ENCODE measurements at regions not wholly inside any gene's neighbourhood (a gene's known extent, or its start where the extent isn't known, plus 50 kb on each side); places are given as distances from the start of the nearest gene placed in this dataset.

DNA sequence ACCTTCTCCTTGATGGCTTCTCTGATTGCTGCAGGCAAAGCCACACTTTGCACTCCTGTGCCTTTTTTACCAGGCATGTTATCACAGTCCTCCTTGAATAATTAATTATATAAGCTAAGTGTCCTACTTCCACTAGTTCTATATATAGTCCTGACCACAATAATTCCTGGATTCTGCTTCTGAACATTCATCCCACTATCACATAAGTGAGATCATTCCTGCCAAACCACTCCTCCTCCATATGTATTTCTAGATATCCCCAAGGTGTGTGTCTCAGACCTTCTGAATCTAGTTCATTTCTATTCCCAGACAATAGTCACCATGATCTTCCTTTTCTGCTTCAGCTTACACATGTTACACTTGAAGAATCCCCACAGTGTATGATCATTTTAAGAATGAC, 1237.5 kb upstream of the MAP3K7 start:
- TF ChIP-seq, protein P1, sequence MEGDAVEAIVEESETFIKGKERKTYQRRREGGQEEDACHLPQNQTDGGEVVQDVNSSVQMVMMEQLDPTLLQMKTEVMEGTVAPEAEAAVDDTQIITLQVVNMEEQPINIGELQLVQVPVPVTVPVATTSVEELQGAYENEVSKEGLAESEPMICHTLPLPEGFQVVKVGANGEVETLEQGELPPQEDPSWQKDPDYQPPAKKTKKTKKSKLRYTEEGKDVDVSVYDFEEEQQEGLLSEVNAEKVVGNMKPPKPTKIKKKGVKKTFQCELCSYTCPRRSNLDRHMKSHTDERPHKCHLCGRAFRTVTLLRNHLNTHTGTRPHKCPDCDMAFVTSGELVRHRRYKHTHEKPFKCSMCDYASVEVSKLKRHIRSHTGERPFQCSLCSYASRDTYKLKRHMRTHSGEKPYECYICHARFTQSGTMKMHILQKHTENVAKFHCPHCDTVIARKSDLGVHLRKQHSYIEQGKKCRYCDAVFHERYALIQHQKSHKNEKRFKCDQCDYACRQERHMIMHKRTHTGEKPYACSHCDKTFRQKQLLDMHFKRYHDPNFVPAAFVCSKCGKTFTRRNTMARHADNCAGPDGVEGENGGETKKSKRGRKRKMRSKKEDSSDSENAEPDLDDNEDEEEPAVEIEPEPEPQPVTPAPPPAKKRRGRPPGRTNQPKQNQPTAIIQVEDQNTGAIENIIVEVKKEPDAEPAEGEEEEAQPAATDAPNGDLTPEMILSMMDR (IDR thresholded peaks at IDR 0.05; ENCODE audit: borderline replicate concordance, control extremely low read depth, extremely low read depth, insufficient read depth, missing control alignments): no peak
- no peak for DNase-seq (ENCODE audit: low spot score)
- in situ Hi-C loops (cut with MboI; ENCODE audit: low sequenced_read_pairs, unreplicated experiment): no loop called here

DNA sequence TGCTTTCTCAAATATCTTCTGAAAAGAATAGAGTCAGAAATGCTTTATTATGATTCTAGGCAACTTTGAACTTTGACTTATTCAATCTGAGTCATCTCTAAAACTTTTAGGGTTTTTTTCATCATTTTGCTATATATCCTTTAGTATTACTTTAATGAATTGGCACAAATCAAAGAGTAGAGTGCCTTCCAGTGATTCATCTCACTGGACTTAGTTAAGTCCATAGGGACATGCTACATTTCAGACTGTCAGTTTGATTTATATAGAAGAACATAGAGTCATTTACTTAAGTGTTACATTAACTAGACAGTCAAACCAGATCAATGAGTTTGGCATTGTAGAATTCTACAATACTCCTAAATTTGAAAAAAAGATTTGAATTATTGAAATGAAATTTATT, 1235.7 kb upstream of the MAP3K7 start:
- TF ChIP-seq, protein P1 (IDR thresholded peaks at IDR 0.05; ENCODE audit: borderline replicate concordance, control extremely low read depth, extremely low read depth, insufficient read depth, missing control alignments): no peak
- DNase-seq (ENCODE audit: low spot score): no peak
- in situ Hi-C loops (cut with MboI; ENCODE audit: low sequenced_read_pairs, unreplicated experiment): no loop called here

DNA sequence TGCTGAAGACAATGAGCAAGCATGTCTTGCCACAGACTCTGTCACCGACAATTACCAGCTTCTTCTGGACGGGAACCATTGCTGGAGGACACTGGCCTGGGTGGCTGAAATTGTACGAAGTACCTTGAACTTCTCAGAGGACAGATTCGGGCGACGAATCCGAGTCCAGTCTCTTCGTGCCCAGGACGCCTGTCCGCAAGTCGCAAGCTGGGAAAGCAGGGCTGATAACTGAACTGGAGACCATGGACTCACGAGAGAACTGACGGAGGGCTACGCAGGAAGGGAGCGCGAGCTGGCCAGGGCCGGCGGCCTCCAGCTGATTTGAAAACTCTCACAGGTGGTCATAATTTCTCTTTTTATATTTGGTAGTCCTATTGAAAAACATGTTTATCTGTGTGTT, 1229.5 kb upstream of the MAP3K7 start:
- DNase-seq (ENCODE audit: low spot score): no peak
- in situ Hi-C loops (cut with MboI; ENCODE audit: low sequenced_read_pairs, unreplicated experiment): no loop called here
- TF ChIP-seq, protein P1 (IDR thresholded peaks at IDR 0.05; ENCODE audit: borderline replicate concordance, control extremely low read depth, extremely low read depth, insufficient read depth, missing control alignments): no peak

DNA sequence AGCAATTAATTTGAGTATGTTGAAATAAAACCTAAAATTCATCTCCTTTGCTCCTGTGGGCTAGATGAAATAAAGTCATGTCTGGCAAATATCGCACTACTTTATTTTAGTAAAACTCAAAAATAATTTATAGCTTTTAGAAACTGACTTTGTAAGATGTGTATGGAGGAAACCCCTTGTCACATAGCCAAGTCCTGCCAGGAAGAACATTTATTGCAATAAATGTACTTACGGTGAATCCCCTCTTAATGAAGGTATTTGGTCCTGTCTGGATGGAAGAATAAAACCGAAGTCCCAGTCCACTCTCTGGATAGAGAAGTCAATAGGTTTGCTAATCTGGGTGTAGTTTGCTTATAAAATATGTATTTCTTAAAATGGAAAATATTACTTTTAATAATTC, 1226.8 kb upstream of the MAP3K7 start:
- no peak for DNase-seq (ENCODE audit: low spot score)
- TF ChIP-seq, protein P1 (IDR thresholded peaks at IDR 0.05; ENCODE audit: borderline replicate concordance, control extremely low read depth, extremely low read depth, insufficient read depth, missing control alignments): no peak
- in situ Hi-C loops (cut with MboI; ENCODE audit: low sequenced_read_pairs, unreplicated experiment): no loop called here

DNA sequence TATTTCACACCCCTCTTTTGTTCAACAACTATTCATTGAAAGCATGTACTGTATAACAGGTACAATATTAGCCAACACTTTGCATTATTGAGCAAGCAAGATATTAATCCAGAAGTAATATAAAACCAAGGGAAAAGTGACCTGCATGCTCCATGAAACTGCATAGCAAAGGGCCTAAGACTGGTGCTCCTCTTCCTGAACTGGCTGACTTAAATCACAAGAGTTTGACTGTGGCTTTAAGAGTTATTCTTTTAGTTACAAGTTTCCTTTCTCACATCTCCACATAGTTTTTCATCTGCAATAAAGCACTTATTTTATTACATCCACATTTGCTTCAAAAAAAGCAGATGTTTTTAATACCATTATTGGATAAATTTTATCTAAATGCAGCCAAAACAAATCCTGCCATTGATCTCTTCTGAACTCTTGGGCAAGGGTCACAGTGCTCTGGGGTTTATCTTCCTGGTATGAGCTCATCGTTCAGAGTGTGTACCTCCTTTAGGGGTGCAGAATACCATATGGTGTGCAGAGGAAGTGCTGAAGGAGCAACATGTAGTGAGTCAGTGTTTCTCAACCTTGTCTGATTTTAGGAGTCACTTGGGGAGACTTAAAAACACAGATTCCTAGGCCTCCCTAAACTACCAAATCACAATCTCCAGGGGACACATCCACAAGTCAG, 1225.9 kb upstream of the MAP3K7 start:
- in situ Hi-C loops (cut with MboI; ENCODE audit: low sequenced_read_pairs, unreplicated experiment): no loop called here
- DNase-seq (ENCODE audit: low spot score): no peak
- TF ChIP-seq, protein P1 (IDR thresholded peaks at IDR 0.05; ENCODE audit: borderline replicate concordance, control extremely low read depth, extremely low read depth, insufficient read depth, missing control alignments): no peak

DNA sequence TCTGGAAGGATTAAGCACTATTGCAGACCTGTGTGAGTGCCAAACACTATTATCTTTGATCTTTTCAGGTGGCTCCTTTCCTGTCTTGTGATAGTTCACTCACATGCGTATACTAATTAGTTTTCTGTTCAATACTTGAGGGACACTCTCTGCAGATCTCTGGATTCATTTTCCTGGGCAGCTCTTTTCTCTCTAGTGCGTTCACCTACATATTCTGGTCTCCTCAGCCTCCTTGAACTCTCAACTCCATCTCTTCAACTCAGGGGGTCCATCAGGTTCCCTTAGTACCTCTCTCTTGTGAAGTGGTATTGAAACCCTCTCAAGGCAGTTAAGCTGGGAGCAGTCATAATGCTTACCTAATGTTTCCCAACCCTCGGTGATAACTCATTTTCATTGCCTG, 1218.1 kb upstream of the MAP3K7 start:
- TF ChIP-seq, protein P1 (IDR thresholded peaks at IDR 0.05; ENCODE audit: borderline replicate concordance, control extremely low read depth, extremely low read depth, insufficient read depth, missing control alignments): no peak
- no peak for DNase-seq (ENCODE audit: low spot score)
- in situ Hi-C loops (cut with MboI; ENCODE audit: low sequenced_read_pairs, unreplicated experiment): no loop called here

Data from GM13976 (cell line).